Fibroblast of pulmonary artery (primary cell): ENCODE measurements at regions not wholly inside any gene's neighbourhood (a gene's known extent, or its start where the extent isn't known, plus 50 kb on each side); places are given as distances from the start of the nearest gene placed in this dataset.

Experiments used
- DNase-seq: peaks from one replicate; pipeline ENCODE4 v3.0.0-alpha.2; 2010; ENCODE audit warnings: low read depth
- H3K4me3 ChIP-seq: replicated peaks from 2 replicates; pipeline ENCODE4 v1.5.1; 2011; ENCODE audit warnings: low read depth, mild to moderate bottlenecking, control low read depth, low read length, moderate library complexity
- TF ChIP-seq, protein P1 (sequence below): IDR thresholded peaks from 2 replicates; pipeline ENCODE4 v1.5.1; 2011; ENCODE audit warnings: mild to moderate bottlenecking, control low read depth, low read length, inconsistent platforms; ENCODE audit errors: missing control alignments

DNA sequence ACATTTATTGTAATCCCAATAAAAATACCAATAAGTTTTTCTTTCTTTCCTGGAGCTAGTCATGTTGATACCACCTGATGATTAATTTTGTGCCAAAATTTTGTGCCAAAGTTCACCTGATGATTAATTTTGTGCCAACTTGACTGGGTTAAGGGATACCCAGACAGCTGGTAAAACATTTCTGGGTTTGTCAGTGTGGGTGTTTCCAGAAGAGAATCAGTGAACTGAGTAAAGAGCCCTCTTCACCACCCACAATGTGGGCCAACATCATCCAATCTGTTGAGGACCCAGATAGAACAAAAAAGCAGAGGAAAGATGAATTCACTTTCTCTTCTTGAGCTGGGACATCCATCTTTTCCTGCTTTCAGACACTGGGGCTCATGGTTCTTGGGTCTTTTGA lies 292.9 kb downstream of the LMO7 start:
- no peak overlapping the region for H3K4me3 ChIP-seq
- no peak for DNase-seq
- TF ChIP-seq, protein P1, sequence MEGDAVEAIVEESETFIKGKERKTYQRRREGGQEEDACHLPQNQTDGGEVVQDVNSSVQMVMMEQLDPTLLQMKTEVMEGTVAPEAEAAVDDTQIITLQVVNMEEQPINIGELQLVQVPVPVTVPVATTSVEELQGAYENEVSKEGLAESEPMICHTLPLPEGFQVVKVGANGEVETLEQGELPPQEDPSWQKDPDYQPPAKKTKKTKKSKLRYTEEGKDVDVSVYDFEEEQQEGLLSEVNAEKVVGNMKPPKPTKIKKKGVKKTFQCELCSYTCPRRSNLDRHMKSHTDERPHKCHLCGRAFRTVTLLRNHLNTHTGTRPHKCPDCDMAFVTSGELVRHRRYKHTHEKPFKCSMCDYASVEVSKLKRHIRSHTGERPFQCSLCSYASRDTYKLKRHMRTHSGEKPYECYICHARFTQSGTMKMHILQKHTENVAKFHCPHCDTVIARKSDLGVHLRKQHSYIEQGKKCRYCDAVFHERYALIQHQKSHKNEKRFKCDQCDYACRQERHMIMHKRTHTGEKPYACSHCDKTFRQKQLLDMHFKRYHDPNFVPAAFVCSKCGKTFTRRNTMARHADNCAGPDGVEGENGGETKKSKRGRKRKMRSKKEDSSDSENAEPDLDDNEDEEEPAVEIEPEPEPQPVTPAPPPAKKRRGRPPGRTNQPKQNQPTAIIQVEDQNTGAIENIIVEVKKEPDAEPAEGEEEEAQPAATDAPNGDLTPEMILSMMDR: no peak

DNA sequence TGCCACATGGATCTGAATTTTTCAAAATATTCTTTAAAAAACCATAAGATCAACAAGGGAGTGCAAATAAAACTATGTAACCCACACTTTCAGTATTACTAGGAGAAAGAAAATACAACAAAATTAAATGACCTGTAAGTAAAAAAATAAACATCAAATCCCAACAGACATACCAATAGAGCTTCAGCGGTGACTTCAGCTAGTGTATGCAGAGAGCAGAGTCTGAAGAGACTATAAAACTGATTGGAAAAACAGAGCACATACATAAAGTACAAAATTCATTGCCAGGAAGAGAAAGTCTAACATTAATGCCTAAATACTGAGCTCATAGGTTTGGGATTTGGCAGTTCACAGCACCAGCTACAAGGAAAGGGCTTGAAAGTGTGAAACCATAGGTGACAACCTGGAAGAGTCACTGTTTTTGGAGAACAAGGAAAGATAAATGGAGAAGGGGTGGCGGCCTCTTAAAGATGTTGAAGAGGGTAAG lies 291.1 kb downstream of the LMO7 start:
- no peak overlapping the region for H3K4me3 ChIP-seq
- DNase-seq: no peak
- TF ChIP-seq, protein P1: no peak

DNA sequence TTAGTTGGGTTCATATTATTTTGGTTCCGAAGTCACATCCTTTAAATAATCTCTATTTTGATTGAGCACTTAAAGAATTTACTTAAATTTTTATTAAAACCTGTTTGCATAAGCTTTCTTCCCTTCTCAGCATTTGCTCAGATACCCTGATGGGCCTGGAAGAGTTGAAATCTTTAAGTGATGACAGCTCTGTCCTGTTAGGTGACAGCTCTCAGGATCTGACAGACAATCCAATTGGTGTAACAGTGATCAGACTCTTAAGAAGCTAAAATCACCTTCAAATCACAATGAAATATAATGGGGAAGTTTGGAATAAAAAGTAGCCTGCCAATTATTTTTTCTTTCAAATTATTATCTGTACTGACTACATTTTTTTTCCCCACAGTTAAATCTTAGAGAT lies 284.4 kb downstream of the LMO7 start:
- TF ChIP-seq, protein P1: no peak
- no peak for DNase-seq
- H3K4me3 ChIP-seq: no peak overlapping the region

DNA sequence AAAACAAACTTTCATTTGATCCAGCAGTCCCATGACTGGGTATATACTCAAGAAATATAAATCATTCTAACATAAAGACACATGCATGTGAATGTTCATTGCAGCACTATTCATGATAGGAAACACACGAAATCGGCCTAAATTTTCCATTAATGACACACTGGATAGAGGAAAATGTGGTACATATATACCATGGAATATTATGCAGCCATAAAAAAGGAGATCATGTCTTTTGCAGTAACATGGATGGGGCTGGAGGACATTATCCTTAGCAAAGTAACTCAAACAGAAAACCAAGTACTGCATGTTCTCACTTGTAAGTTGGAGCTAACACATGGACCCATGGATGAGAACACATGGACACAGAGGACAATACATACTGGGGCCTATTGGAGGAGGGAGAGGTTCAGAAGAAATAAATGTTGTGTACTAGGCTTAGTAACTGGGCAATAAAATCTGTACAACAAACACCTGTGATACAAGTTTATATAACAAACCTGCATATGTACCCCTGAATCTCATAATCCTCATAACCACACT lies 283.6 kb downstream of the LMO7 start:
- TF ChIP-seq, protein P1: no peak
- no peak overlapping the region for H3K4me3 ChIP-seq
- DNase-seq: no peak

DNA sequence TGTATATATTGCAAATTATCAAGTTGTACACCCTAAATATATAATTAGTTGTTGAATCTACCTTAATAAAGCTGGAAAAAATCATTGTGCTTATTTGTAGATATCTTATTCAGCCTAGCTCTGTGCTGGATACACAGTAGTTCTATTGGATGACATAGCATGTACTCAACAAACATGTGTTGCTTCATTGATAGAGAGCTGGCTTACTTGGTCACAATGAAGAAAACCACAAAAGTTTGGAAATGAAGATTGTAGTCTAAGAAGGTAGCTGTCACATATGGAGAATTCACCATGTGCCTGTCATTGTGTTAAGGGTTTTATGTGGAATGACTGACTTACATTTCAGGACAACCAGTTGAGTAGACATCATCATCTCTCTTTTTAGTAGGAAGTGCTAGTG lies 278.9 kb downstream of the LMO7 start:
- no peak overlapping the region for H3K4me3 ChIP-seq
- TF ChIP-seq, protein P1: no peak
- no peak for DNase-seq

DNA sequence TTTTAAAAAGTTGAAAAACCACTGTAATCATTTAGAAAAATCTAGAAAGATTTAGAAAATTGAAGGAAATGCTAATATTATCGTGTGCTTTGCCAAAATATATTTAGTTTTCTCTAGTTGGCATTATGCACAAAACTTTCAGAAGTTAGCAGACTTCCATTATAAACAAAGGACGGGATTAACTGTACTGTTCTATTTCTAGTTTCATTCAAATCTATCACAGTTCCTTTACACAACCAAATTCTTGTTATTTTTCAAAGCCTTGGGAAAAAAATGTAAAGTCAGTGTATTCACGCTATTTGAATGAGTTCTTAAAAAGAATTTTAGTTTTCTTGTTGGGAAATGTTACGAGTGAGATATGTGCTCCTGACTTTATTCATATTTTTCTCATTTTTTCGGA lies 277.8 kb downstream of the LMO7 start:
- H3K4me3 ChIP-seq: no peak overlapping the region
- TF ChIP-seq, protein P1: no peak
- DNase-seq: no peak

DNA sequence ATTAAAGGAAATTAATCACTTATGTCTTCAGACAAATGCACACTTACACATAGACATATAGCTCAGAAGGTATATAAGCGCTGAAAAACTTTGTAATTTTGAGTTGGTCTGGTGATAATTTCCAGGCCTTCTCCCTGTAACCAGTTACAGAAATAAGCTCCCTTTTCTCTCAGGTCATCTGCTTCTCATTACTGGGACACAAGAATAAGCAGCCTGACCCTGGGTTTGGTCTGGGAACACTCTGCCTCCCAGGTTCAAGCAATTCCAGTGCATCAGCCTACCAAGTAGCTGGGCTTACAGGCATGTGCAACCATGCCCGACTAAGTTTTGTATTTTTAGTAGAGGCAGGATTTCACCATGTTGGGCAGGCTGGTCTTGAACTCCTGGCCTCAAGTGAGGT lies 274.5 kb downstream of the LMO7 start:
- no peak overlapping the region for H3K4me3 ChIP-seq
- TF ChIP-seq, protein P1: no peak
- DNase-seq: no peak
